Smooth muscle cell (in vitro differentiated cells): ENCODE measurements at regions not wholly inside any gene's neighbourhood (a gene's known extent, or its start where the extent isn't known, plus 50 kb on each side); places are given as distances from the start of the nearest gene placed in this dataset.

Experiments
- DNase-seq: peaks from one replicate; lab custom pipeline; 2025; ENCODE audit not compliant: unreplicated experiment; lab: John Stamatoyannopoulos, UW
- H2AFZ ChIP-seq: fragments of 200-600 bp; sonication (generic); 2 replicates; pipeline ENCODE4 v1.6.0; 2016; ENCODE audit warnings: antibody characterized with exemption, low read depth, mild to moderate bottlenecking
- H3F3A ChIP-seq: fragments of 200-600 bp; sonication (generic); 2 replicates; pipeline ENCODE4 v1.6.0; 2017; ENCODE audit warnings: antibody characterized with exemption, low read depth
- H3K27ac ChIP-seq: fragments of 200-600 bp; sonication (generic); 2 replicates; pipeline ENCODE4 v1.5.1; 2016; ENCODE audit warnings: low read depth, mild to moderate bottlenecking
- H3K27me3 ChIP-seq: fragments of 200-600 bp; sonication (generic); 2 replicates; pipeline ENCODE4 v1.6.1; 2016; ENCODE audit warnings: low read depth, mild to moderate bottlenecking
- H3K36me3 ChIP-seq: fragments of 200-600 bp; sonication (generic); 2 replicates; pipeline ENCODE4 v1.5.1; 2016; ENCODE audit warnings: low read depth
- H3K4me1 ChIP-seq: fragments of 200-600 bp; sonication (generic); 2 replicates; pipeline ENCODE4 v1.5.1; 2016; ENCODE audit warnings: low read depth
- H3K4me2 ChIP-seq: fragments of 200-600 bp; sonication (generic); 2 replicates; pipeline ENCODE4 v1.6.0; 2016; ENCODE audit warnings: mild to moderate bottlenecking
- H3K4me3 ChIP-seq: fragments of 200-600 bp; sonication (generic); 2 replicates; pipeline ENCODE4 v1.5.1; 2016; ENCODE audit warnings: mild to moderate bottlenecking
- H3K79me2 ChIP-seq: fragments of 200-600 bp; sonication (generic); 2 replicates; pipeline ENCODE4 v1.6.0; 2016; ENCODE audit warnings: low read depth, mild to moderate bottlenecking
- H3K9ac ChIP-seq: fragments of 200-600 bp; sonication (generic); 2 replicates; pipeline ENCODE4 v1.6.0; 2016; ENCODE audit warnings: low read depth
- H3K9me3 ChIP-seq: fragments of 200-600 bp; sonication (generic); replicated peaks from 2 replicates; pipeline ENCODE4 v1.5.1; 2016; ENCODE audit warnings: low read depth
- H4K20me1 ChIP-seq: fragments of 200-600 bp; sonication (generic); 2 replicates; pipeline ENCODE4 v1.6.0; 2016; ENCODE audit warnings: low read depth
- CTCF ChIP-seq: fragments of 200-600 bp; sonication (generic); IDR thresholded peaks from 2 replicates; pipeline ENCODE4 v1.5.1; 2017; ENCODE audit warnings: borderline replicate concordance, mild to moderate bottlenecking, antibody characterized with exemption; ENCODE audit not compliant: insufficient read depth, poor library complexity, severe bottlenecking
- WGBS: methylation state at CpG from one replicate; pipeline ENCODE4 v1.1.7; 2016; ENCODE audit warnings: low lambda C conversion rate; 5-methylcytosine and 5-hydroxymethylcytosine counted together

- Histone ChIP-seq H3F3A (no peaks in the 10 kb centered on the region), H3K27me3 (no peaks in the 10 kb centered on the region), H3K4me1 (peaks cover 19% of the 10 kb centered on the region), H3K4me3 (no peak overlapping the region), H3K4me2 (no peak overlapping the region), H3K36me3 (no peaks in the 10 kb centered on the region), H3K9ac (no peak overlapping the region), H3K27ac (no peak overlapping the region), H4K20me1 (no peaks in the 10 kb centered on the region), H3K9me3 (no peaks in the 10 kb centered on the region), H3K79me2 (no peaks in the 10 kb centered on the region), H2AFZ (no peak overlapping the region)
- 90% methylated on average over 8 of the region's 8 CpGs for WGBS
- no peak for TF ChIP-seq CTCF
- DNase-seq: no peak
Measured at GRCh38 chr5:96282020-96282419, 151.0 kb downstream of the PCSK1 start.

GRCh38 chr5:96280946-96281393 is 152.1 kb downstream of the PCSK1 start:
- Histone ChIP-seq H3K27ac (no peak overlapping the region), H3K9me3 (no peaks in the 10 kb centered on the region), H3K36me3 (no peaks in the 10 kb centered on the region), H4K20me1 (no peaks in the 10 kb centered on the region), H3K27me3 (no peaks in the 10 kb centered on the region), H3K4me3 (no peak overlapping the region), H3F3A (no peaks in the 10 kb centered on the region), H3K79me2 (no peaks in the 10 kb centered on the region), H3K9ac (no peak overlapping the region), H3K4me2 (no peak overlapping the region), H3K4me1 (peaks cover 9% of the 10 kb centered on the region), H2AFZ (no peak overlapping the region)
- 76% methylated on average over 2 of the region's 2 CpGs for WGBS
- no peak for DNase-seq
- TF ChIP-seq CTCF: no peak

- DNase-seq: no peak
- Histone ChIP-seq H3K27ac (no peak overlapping the region), H3K79me2 (no peaks in the 10 kb centered on the region), H4K20me1 (no peaks in the 10 kb centered on the region), H3K4me2 (no peak overlapping the region), H2AFZ (no peak overlapping the region), H3K4me3 (no peak overlapping the region), H3K9me3 (no peaks in the 10 kb centered on the region), H3K27me3 (no peaks in the 10 kb centered on the region), H3F3A (no peaks in the 10 kb centered on the region), H3K36me3 (no peaks in the 10 kb centered on the region), H3K9ac (no peak overlapping the region), H3K4me1 (no peaks in the 10 kb centered on the region)
- WGBS: 95% methylated on average over 6 of the region's 6 CpGs
- TF ChIP-seq CTCF: no peak
Measured at GRCh38 chr5:96279801-96280542, 153.1 kb downstream of the PCSK1 start.

GRCh38 chr5:96278981-96279380 is 154.1 kb downstream of the PCSK1 start:
- no peak overlapping the region for H3K4me2 ChIP-seq
- no peaks in the 10 kb centered on the region for H3F3A ChIP-seq
- TF ChIP-seq CTCF: no peak
- DNase-seq: no peak
- H3K27me3 ChIP-seq: no peaks in the 10 kb centered on the region
- H2AFZ ChIP-seq: no peak overlapping the region
- H3K4me1 ChIP-seq: no peaks in the 10 kb centered on the region
- H3K36me3 ChIP-seq: no peaks in the 10 kb centered on the region
- H3K4me3 ChIP-seq: no peak overlapping the region
- no peaks in the 10 kb centered on the region for H4K20me1 ChIP-seq
- H3K9ac ChIP-seq: no peak overlapping the region
- H3K79me2 ChIP-seq: no peaks in the 10 kb centered on the region
- no peak overlapping the region for H3K27ac ChIP-seq
- WGBS: 94% methylated on average over 3 of the region's 3 CpGs
- no peaks in the 10 kb centered on the region for H3K9me3 ChIP-seq
